ENCODE measurements at regions not wholly inside any gene's neighbourhood (a gene's known extent, or its start where the extent isn't known, plus 50 kb on each side); places are given as distances from the start of the nearest gene placed in this dataset.
"Not testable (repeated sequence)": the region's sequence is repeated elsewhere in the genome, so short reads cannot be mapped to it uniquely, and the experiment has no call there.

DNA sequence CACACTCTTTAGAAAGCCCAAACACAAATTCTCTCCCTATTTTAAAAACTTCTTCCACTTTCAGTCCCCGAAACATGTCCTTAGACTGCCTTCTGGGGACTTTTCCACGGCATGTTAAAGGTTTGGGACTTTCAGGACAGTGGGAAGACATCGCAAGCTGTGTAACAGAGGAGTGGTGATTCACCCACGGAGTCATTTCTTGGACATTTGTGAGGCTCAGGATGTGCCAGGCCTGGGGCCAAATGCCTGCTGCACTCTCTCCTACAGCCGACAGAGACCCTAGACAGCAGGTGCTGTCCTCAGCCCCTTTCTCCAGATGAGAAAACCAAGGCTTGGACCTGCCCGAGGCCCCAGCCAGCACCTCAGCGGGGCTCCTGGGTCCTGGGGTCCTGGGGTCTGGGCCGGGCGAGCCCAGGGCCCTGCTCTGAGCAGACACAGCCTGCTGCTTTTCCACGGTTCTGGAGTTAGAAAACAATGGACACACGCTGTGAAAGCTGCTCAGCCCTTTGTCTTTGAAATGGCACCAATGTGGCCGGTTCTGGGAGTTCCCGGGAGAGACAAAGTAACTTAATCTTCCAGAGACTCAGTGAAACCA lies 370.2 kb upstream of the SFSWAP start:
- ATAC-seq (ENCODE audit: poor library complexity) (no peak), DNase-seq (no peak)
- intact Hi-C loops (cut with DNase I) = no loop called here

DNA sequence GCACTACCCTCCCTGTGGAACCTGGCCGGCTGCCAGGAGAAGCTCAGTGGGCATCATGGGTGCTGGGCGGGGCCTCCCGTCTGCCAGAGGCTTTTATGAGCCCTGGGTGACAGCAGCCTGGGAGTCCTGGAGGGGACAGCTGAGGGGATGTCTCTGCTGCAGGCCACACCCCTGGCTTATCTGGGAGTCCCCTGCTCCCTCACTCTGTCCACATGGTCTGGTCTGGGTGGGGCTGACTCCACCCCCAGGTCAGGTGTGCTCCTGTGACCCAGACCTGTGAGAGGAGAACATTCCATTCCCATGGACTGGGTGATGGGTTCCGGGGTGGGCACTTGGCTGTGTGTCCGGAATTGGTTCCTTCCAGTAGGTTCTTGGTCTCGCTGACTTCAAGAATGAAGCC lies 369.3 kb upstream of the SFSWAP start:
- intact Hi-C loops (cut with DNase I); DNase-seq; ATAC-seq (ENCODE audit: poor library complexity): not testable (repeated sequence)

DNA sequence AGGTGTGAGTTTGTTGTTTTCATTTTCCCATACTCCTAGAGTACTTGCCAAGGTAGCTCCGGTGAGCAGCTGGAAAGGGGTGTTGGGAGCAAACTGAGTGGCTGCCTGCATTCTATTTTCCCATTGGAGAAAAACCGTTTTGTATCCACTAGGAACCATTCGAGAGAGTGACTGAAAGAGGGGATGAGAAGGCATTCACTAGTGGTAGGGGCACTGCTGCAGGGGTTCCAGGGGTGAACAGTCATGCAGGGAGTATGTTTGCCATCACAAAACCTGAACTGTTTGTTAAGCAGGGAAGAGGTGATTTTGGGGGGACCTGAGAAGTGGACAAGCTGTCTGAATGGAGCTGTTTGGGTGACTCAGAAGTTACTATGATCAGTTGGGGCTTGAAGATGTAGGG lies 367.5 kb upstream of the SFSWAP start:
- ATAC-seq (ENCODE audit: poor library complexity); intact Hi-C loops (cut with DNase I); DNase-seq: not testable (repeated sequence)

DNA sequence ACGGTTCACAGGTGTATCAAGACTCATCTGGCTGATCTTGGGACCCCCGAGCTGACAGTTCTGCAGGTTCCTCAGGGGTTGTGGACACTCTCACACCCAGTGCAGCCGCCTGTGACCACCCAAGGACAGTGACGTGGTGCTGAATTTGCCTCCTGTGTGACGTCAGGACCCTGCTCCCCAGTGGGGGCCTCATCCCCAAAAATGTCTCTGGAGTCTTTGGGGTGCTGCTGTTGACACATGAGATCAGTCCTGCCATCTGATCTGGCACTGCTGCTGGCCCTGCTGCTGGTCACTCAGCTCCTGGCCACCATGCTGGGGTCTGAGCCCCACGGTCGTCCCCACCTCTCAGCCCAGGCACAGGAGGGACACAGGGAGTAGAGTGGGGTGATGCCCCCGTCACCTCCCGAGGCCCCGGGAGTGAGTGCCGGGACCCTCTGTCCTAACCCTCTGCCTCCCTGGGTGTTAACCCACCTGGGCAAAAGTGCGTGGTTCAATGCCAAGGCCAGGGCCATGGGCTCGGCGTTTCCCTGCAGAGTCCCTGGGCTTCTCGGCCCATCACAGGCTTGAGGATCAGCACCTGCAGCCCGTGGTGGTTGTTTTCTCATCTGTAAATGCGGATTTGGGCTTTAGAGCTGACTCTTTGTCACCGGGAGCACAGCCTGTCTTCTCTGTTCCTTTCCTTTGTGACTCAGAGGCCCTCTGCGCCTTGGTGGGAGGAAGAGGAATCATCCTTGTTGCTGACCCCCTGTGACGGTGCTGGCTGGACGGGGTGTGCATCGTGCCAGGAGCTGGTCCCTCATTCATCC lies 366.0 kb upstream of the SFSWAP start:
- intact Hi-C loops (cut with DNase I) = loop anchor here (5.0 kb wide), 1 partner anchor 277 kb away; no protein-coding TSS in a partner anchor
- not testable (repeated sequence) for ATAC-seq (ENCODE audit: poor library complexity); DNase-seq

DNA sequence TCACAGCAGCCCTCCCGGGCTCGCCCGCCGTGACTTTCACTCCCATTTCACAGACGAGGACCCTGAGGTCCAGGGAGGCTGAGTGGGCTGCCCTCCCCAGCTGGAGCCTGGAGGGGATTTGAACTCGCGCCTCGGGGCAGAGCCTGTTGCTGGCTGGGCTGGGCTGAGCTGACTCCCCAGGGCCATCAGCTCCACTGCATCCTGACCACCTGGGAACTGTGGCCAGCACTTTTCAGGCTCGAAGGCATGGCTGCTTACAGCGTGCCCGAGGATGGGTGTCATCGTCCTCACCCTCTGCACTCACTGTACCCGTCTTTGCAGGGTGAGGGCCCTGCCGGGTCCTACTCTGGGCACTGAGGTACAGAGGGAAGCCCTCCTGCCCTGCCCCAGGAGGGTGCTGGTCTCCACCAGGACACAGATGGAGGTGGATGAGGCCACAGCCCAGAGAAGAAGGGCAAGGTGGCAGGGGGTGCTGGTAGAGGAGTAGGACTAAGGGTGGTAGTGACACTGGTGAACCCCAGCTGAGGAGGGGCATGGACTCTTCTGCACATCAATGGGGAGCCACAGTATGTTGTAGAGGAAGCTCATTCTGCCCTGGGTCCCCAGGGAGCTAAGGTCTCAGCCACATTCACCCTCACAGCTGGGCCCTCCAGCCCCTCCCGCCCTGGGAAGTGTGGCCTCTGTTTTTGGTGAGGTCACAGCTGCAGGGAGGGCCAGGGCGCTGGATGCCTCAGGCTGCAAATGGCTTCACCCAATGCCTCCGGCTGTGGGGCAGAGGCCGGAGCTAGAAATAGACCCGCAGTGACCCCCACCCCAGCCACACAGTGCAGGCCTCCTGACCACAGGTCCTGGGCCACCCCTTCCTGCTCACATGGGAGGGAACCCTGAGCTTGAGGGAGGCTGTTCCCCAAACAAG lies 365.1 kb upstream of the SFSWAP start:
- DNase-seq (no peak), ATAC-seq (ENCODE audit: poor library complexity) (no peak)
- intact Hi-C loops (cut with DNase I) = loop anchor here (5.0 kb wide), 1 partner anchor 277 kb away; no protein-coding TSS in a partner anchor

DNA sequence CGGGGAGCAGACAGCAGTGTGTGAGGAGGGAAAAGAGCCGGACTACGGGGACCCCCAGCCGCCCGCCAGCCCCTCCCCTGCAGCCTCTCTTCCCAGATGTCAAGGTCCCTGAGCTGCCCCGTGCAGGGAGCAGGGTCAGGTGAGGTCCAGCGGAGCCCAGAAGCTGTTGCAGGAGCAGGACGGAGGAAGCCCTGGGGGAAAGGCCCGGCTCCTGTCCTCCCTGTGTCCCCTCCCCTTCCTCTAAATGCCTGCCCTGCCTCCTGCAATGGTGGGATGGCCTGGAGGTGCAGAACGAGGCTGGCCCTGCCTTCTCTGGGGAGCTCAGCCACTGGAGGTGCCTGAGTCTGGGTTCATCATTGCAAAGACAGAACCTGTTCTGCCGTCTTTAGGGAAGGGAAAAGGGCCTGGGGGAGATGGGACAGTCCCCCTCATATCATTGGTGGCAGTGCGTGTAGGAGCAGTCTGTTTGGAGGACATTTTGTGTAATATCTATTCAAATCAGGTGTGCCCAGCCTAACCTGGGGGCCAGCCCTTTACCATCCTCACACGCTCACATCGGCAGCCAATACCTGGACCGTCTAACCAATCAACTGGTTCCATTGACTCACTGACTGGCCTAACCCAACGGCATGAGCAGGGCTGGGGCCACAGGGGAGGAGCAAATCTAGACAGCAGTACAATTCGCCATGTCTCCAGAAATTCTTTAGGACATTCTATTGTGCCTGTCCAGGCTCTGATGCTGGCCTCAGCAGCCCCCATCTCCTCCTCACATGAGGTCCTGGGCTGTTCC lies 364.1 kb upstream of the SFSWAP start:
- intact Hi-C loops (cut with DNase I) = loop anchor here (5.0 kb wide), 1 partner anchor 276 kb away; no protein-coding TSS in a partner anchor
- no peak for DNase-seq
- ATAC-seq (ENCODE audit: poor library complexity) = no peak

DNA sequence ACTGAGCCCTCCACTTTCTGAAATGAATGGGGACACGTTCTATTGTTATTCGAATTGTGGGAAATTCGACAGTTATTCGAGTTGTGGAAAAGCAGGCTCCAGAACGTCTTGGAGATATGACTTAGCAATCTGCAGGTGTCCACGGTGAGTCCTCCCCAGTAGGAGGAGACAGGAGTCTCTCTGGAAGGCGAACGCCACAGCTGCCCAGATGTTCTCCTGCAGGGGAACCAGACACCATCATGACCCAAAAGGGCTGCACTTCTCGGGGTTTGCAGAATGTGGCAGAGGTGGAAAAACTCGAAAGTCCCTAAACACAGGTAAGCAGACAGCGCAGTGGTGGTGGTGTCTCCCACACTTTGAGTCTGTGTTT lies 363.6 kb upstream of the SFSWAP start:
- intact Hi-C loops (cut with DNase I) = loop anchor here (5.0 kb wide), 1 partner anchor 275 kb away; no protein-coding TSS in a partner anchor
- ATAC-seq (ENCODE audit: poor library complexity) = no peak
- no peak for DNase-seq

DNA sequence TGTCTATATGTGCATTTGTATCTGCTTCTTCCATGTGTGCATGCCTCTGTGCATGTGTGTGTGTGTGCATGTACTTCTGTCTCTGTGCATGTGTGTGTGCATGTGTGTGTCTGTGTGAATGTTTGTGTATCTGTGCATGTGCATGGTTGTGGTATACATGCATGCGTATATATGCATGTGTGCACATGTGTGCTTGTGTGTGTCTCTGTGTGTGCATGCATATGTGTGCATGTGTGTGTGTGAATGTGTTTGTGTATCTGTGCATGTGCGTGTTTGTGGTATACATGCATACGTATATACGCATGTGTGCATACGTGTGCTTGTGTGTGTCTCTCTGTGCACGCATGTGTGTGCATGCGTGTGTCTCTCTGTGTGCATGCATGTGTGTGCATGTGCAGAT lies 363.2 kb upstream of the SFSWAP start:
- intact Hi-C loops (cut with DNase I) = loop anchor here (5.0 kb wide), 1 partner anchor 275 kb away; no protein-coding TSS in a partner anchor
- ATAC-seq (ENCODE audit: poor library complexity) (no peak), DNase-seq (no peak)

DNA sequence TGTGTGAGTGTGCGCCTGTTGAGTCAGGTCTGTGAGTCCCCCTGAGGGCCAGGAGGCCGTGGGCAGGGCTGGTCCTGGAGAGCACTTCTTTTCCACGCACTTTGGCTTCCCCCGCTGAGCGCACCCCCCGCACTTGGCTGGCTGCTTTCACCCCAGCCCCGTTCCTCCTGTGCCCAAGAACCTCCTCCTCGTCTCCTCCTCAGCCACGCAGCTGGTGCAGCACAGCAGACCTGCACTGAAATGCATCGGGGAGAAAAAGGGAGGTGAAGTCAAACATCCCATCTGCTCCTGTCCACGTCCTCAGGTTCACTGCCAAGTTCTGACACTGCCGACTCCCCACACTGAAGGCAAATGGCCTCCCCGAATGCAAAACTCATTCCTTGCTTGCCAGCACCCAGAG lies 362.7 kb upstream of the SFSWAP start:
- ATAC-seq (ENCODE audit: poor library complexity) = no peak

DNA sequence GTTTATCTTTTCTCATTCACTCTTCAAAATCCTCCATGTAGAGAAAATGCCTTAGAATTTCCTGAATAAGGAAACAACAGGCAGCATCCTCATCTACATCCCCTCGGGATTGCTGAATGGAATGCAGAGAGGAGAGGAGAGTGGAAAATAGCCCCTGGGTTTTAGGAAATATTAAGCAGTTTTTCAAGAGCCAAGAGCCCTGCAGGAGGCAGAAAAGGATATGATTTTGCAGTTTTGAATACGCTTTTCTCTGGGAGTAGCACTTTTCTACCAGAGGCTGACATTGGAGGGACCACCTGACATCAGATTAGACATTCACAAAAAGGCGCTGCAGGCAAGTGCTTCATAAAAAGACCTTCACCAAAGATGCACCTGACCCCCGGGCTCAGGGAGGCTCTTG lies 362.2 kb upstream of the SFSWAP start:
- intact Hi-C loops (cut with DNase I) = loop anchor here (5.0 kb wide), 1 partner anchor 274 kb away; no protein-coding TSS in a partner anchor
- no peak for DNase-seq
- ATAC-seq (ENCODE audit: poor library complexity) = no peak

More for the DNA sequence above, 362.7 kb upstream of the SFSWAP start:
- intact Hi-C loops (cut with DNase I) = loop anchor here (5.0 kb wide), 1 partner anchor 274 kb away; no protein-coding TSS in a partner anchor
- no peak for DNase-seq

DNA sequence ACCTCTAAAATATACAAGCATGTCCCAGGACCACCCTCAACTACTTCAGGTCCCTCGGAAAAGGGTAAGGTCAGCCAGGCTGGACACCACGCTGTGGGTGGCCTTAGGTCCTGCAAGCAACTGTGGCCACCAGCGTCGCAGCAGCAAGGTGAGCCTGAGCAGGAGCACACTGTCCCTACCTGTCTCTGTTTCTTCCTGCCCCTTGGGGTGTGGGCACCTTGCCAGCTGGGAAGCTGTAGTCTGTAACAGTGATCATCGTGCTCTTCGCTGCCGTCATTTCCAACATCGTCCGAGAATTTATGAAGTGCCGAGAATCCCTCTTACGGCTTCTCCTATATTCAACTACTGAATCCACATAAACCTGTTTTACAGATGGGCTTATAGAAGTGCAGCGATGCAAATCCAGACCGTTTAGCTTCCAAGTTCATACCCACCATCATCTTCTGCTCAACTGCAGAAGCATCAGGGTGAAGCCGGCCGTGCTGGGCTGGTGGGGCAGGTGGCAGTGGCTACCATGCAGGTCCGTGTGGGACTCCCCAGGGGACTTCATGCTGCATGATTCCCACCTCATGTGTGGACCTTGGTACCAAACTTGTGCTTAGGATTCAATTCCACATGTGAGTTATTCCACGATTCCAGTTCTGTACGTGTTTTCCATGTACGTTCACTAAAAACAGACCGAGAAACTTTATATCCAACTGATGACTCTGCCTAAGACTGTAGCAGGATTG lies 361.3 kb upstream of the SFSWAP start:
- DNase-seq (no peak), ATAC-seq (ENCODE audit: poor library complexity) (no peak)
- intact Hi-C loops (cut with DNase I) = loop anchor here (5.0 kb wide), 1 partner anchor 273 kb away; no protein-coding TSS in a partner anchor

DNA sequence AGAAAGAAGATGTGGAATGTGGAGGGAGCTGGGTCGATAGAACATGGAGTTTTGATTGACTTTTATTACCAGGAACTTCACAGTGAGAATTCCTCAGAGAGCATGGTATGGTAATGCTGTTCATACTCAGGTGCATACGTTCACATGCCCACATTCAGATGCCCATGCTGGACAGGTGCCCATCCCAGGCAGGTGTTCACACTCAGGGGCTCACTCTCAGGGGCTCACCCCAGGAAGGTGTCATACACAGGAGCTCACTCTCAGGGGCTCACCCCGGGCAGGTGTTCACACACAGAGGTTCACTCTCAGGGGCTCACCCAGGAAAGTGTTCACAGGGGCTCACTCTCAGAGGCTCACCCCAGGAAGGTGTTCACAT lies 360.0 kb upstream of the SFSWAP start:
- ATAC-seq (ENCODE audit: poor library complexity) (no peak), DNase-seq (no peak)
- intact Hi-C loops (cut with DNase I) = no loop called here

DNA sequence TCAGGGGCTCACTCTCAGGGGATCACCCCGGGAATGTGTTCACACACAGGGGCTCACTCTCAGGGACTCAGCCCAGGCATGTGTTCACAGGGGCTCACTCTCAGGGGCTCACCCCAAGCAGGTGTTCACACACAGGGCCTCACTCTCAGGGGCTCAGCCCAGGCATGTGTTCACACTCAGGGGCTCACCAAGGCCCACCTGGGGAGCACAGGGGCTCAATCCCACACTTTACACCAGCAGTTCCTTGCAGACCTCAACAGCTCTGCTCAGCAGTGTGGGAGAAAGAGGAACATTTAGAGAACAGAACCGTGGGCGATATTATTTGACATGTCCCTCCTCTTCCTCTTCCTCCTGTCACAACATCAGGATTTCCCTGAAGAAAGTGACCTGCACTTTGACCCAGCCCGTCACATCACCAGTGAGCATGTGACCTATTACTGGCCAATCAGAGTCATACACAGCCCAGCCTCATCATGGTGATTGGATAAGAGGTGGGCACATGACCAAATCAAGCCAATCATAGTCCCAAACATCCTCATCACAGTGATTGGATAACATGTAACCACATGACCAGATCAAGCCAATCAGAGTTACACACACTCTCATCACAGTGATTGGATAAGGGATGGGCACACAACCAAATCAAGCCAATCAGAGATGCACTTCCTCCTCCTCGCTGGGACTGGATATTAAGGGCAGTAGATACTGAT lies 359.4 kb upstream of the SFSWAP start:
- ATAC-seq (ENCODE audit: poor library complexity) (no peak), DNase-seq (no peak)
- intact Hi-C loops (cut with DNase I) = no loop called here

DNA sequence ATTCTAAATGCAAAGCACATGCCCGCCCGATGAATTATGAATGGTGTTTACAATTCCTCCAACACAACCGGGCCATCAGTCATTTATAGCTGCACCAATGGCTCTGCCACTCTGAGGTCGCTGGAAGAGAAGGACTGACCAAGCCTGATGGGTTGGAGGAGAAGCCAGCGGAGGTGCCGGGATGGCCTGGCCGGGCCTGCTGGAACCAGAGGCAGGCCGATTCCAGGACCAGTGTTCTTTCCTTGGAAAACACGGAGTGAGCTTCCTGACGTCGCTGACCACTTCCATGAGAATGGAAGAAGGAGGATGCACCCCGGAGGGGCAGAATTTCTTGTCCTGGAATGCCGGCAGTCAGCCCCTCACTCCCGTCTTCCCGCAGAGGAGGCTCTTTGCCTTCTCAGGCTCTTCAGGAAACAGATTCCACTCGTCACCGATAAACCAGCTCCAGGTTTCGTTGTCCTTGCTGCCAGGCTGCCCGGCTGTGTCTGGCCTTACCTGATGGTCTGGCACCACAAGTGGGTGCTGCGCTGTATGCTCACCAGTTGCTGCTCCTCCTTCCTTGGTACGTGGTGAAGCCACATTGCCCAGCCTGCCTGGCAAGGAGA lies 358.5 kb upstream of the SFSWAP start:
- intact Hi-C loops (cut with DNase I) = no loop called here
- ATAC-seq (ENCODE audit: poor library complexity) = no peak

DNA sequence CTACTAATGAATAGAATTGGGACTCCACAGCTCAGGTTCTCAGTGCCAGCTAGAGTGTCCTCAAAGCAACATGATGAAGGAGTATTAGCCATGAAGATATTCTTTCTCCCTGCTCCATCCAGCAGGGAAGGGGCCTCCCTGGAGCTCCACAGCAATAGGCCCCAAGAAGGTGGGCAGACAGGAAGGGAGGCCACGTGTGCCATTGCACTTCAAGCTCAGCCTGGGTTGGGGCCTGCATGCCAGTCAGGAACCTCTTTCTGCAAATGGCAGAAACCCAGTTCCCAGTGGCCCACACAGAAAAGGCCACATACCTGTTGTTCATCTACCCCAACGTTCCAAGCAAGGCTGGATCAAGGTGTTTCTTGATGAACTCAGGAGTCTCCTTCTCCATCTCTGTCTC lies 357.5 kb upstream of the SFSWAP start:
- ATAC-seq (ENCODE audit: poor library complexity) (no peak), DNase-seq (no peak)
- intact Hi-C loops (cut with DNase I) = no loop called here

More for the DNA sequence above, 358.5 kb upstream of the SFSWAP start:
- no peak for DNase-seq

DNA sequence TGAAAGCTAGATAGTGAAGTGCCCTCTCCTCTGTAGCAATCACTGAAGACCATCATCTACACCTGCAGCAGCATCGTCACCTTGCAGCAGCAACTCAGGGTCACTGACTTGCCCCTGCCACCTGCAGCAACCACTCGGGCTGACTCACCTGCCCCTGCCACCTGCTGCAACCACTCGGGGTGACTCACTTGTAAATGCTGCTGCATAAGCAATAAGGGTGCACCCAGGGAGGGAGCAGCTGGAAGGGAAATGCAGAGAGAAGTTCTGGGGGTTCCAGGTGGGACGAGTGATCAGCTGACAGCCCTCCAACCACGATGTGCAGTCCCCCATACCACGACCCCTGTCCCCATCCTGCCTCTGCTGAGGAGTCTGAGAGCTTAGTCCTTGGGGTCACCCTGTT lies 357.1 kb upstream of the SFSWAP start:
- no peak for DNase-seq
- intact Hi-C loops (cut with DNase I) = no loop called here
- ATAC-seq (ENCODE audit: poor library complexity) = no peak
